Heart left ventricle (tissue), 13 donors: ENCODE measurements at regions not wholly inside any gene's neighbourhood (a gene's known extent, or its start where the extent isn't known, plus 50 kb on each side); places are given as distances from the start of the nearest gene placed in this dataset.

Experiments used
- POLR2A ChIP-seq, 2 donors: fragments of 450-650 bp; IDR thresholded peaks; one replicate each; pipeline ENCODE4 v1.6.1; 2017; ENCODE audit warnings: antibody characterized with exemption in 2 of 2, mild to moderate bottlenecking in 2 of 2, moderate library complexity in 2 of 2
- TF ChIP-seq, protein P1 (sequence below), 12 donors: fragments of 200-600 bp; sonication (generic) in 4 of 12; IDR thresholded peaks; one replicate each; pipeline versions ENCODE4 v1.5.0 to v1.8.0; 2018 to 2022; ENCODE audit warnings: antibody characterized with exemption in 12 of 12, mild to moderate bottlenecking in 5 of 12
- donor health status: ischemic (EF 13 %, LVEDD 7.1; RV severe dilation, severe dysfunction).
- donor health status: DM: no; HTN: yes; CAD: no.
- donor health status: DM: no; HTN: no; CAD: no.
- donor health status: ischemic (EF 25% LVEDD 6.9; RV normal size, moderate dysfunction).
- donor health status: ischemic (EF 25% LVEDD 5.7; RV mildly dilated, moderate dysfunction).
- donor health status: ischemic (EF 35%, LVEDD 5.7; RV mildly dilated, moderate dysfunction).
- donor health status: nonischemic (EF 11% LVEDD 7.7; RV severe dilation, severe dysfunction).
- donor health status: DM: yes; HTN: yes; CAD: no.
- donor health status: PGD.
- donor health status: ischemic (EF 29% LVEDD 5.4; RV normal size, mild dysfunction).
- donor health status: nonischemic (EF 23%, LVEDD 6.1; RV moderate dilation, normal function).

DNA sequence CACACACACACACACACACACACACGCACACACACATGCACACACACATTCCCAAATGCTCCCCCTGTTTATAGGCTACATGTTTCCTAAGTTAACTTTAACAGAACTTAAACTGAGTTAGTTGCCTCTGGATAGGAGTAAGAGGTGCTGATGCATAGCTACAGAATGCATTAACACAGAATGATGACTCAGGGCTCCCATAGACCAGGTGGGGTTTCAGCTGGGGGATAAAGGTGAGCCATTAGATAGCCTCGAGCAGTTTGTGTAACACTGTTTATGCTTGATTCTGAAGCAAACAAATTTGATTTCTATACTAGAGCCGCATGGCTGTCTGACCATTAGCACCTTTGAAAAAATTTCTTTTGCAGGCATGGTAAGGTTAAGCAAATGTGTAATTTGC is 741.0 kb downstream of the PLCL1 start:
- TF ChIP-seq, protein P1, sequence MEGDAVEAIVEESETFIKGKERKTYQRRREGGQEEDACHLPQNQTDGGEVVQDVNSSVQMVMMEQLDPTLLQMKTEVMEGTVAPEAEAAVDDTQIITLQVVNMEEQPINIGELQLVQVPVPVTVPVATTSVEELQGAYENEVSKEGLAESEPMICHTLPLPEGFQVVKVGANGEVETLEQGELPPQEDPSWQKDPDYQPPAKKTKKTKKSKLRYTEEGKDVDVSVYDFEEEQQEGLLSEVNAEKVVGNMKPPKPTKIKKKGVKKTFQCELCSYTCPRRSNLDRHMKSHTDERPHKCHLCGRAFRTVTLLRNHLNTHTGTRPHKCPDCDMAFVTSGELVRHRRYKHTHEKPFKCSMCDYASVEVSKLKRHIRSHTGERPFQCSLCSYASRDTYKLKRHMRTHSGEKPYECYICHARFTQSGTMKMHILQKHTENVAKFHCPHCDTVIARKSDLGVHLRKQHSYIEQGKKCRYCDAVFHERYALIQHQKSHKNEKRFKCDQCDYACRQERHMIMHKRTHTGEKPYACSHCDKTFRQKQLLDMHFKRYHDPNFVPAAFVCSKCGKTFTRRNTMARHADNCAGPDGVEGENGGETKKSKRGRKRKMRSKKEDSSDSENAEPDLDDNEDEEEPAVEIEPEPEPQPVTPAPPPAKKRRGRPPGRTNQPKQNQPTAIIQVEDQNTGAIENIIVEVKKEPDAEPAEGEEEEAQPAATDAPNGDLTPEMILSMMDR (IDR thresholded peaks at IDR 0.05) = no peak
- TF ChIP-seq POLR2A (IDR thresholded peaks at IDR 0.05) = no peak
